ENCODE measurements at regions not wholly inside any gene's neighbourhood (a gene's known extent, or its start where the extent isn't known, plus 50 kb on each side); places are given as distances from the start of the nearest gene placed in this dataset.
"Not testable (repeated sequence)": the region's sequence is repeated elsewhere in the genome, so short reads cannot be mapped to it uniquely, and the experiment has no call there.

DNA sequence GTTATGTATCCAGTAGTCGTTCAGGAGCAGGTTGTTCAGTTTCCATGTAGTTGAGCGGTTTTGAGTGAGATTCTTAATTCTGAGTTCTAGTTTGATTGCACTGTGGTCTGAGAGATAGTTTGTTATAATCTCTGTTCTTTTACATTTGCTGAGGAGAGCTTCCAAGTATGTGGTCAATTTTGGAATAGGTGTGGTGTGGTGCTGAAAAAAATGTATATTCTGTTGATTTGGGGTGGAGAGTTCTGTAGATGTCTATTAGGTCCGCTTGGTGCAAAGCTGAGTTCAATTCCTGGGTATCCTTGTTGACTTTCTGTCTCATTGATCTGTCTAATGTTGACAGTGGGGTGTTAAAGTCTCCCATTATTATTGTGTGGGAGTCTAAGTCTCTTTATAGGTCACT is 68.6 kb upstream of the IZUMO1R start:
- DNase-seq (ENCODE audit: low read depth, low spot score), result not testable (repeated sequence)

DNA sequence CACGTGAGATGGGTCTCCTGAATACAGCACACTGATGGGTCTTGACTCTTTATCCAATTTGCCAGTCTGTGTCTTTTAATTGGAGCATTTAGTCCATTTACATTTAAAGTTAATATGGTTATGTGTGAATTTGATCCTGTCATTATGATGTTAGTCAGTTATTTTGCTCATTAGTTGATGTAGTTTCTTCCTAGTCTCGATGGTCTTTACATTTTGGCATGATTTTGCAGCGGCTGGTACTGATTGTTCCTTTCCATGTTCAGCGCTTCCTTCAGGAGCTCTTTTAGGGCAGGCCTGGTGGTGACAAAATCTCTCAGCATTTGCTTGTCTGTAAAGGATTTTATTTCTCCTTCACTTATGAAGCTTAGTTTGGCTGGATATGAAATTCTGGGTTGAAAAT is 68.0 kb upstream of the IZUMO1R start:
- DNase-seq (ENCODE audit: low read depth, low spot score), result not testable (repeated sequence)

DNA sequence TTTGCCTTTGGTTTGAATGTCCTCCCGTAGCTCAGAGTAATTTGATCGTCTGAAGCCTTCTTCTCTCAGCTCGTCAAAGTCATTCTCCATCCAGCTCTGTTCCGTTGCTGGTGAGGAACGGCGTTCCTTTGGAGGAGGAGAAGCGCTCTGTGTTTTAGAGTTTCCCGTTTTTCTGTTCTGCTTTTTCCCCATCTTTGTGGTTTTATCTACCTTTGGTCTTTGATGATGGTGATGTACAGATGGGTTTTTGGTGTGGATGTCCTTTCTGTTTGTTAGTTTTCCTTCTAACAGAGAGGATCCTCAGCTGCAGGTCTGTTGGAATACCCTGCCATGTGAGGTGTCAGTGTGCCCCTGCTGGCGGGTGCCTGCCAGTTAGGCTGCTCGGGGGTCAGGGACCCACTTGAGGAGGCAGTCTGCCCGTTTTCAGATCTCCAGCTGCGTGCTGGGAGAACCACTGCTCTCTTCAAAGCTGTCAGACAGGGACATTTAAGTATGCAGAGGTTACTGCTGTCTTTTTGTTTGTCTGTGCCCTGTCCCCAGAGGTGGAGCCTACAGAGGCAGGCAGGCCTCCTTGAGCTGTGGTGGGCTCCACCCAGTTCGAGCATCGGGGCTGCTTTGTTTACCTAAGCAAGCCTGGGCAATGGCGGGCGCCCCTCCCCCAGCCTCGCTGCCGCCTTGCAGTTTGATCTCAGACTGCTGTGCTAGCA is 66.8 kb upstream of the IZUMO1R start:
- DNase-seq (ENCODE audit: low read depth, low spot score), result peak; percentile 37

DNA sequence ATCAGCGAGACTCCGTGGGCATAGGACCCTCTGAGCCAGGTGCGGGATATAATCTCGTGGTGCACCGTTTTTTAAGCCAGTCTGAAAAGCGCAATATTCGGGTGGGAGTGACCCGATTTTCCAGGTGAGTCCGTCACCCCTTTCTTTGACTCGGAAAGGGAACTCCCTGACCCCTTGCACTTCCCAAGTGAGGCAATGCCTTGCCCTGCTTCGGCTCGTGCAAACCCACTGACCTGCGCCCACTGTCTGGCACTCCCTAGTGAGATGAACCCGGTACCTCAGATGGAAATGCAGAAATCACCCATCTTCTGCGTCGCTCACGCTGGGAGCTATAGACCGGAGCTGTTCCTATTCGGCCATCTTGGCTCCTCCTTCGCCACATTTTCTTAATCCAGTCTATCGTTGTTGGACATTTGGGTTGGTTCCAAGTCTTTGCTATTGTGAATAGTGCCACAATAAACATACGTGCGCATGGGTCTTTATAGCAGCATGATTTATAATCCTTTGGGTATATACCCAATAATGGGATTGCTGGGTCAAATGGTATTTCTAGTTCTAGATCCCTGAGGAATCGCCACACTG is 66.1 kb upstream of the IZUMO1R start:
- DNase-seq (ENCODE audit: low read depth, low spot score), result not testable (repeated sequence)

DNA sequence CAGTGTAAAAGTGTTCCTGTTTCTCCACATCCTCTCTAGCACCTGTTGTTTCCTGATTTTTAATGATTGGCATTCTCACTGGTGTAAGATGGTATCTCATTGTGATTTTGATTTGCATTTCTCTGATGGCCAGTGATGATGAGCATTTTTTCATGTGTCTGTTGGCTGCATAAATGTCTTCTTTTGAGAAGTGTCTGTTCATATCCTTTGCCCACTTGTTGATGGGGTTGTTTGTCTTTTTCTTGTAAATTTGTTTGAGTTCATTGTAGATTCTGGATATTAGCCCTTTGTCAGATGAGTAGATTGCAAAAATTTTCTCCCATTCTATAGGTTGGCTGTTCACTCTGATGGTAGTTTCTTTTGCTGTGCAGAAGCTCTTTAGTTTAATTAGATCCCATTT is 65.6 kb upstream of the IZUMO1R start:
- not testable (repeated sequence) for DNase-seq (ENCODE audit: low read depth, low spot score)

DNA sequence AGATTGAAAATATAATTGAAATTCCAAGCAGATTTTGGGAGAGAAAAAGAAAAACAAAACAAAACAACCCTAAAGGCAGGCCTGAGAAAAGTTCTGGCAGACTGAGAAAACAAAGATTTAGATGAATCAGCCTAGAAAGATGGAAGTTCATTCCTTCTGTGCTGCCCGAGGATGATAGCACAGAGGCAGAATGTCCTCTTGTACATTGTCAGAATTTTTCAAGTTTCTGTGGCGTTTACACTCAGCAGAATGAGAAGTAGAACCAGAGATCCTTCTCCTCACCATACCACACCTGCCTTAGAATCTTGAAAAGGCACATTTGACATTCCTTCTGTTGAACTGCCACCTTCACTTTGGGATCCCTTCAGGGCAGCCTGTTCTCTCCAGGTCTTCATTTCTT is 62.5 kb upstream of the IZUMO1R start:
- no peak for DNase-seq (ENCODE audit: low read depth, low spot score)

DNA sequence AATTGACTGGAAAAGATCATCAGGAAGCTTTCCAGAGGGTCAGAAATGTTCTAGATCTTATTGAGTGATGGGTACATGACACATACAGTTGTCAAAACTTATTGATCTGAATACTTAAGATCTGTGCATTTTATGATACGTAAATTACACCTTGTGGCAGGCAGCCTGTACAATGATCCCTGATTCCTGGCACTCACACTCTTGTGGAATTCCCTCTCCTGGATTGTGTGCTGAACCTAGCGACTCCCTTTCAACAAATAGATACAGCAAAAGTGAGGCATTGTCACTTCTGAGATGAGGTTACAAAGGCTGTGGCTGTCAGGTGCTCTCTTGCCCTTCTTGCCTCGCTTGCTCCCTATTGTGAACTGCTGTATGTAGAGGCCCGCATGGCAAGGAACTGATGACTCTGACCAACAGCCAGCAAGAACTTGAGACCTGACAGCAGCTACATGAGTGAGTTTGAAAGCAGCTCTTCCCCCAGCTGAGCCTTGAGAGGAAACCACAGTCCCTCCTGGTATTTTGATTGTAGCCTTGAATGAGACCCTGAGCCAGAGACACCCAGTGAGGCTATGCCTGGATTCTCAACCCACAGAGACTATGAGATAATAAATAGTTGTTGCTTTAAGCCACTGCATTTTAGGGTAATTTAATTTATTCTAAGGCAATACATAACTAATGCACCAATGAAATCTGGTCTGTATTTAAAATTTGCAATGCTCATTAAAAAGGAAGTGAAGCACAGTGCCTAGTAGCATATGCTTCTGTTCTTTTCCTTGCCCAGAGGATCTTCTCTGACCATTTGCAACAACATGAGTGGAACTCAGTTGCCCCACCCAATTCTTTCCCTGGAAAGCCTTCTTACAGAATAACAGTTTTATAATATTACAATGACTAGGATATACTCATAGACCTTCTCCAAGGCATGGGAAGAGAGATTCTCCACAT is 60.5 kb upstream of the IZUMO1R start:
- no peak for DNase-seq (ENCODE audit: low read depth, low spot score)

DNA sequence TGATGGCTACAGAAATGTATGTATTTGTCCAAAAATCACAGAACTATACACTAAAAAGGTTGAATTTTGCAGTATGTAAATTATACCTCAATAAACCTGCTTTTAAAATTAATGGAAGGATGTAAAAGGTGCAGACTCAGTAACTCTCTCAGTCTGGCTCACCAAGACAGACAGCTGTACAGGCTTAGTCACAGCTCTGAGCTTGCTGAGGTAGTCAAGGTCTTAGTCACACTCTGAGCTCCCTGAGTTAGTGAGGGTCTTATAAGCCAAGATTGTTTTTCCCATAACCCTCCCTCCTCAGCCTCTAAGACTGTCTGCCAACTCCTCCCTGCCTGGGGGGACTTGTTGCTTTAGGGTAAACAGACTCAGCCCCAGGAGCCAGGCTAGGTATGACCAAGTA is 59.3 kb upstream of the IZUMO1R start:
- DNase-seq (ENCODE audit: low read depth, low spot score), result no peak

DNA sequence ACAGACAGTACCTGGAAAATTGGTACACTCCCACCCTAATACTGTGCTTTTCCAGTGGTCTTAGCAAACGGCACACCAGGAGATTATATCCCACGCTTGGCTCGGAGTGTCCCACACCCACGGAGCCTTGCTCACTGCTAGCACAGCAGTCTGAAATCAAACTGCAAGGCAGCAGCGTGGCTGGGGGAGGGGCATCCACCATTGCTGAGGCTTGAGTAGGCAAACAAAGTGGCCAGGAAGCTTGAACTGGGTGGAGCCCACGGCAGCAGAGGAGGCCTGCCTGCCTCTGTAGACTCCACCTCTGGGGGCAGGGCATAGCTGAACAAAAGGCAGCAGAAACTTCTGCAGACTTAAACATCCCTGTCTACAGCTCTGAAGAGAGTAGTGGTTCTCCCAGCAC is 56.1 kb upstream of the IZUMO1R start:
- DNase-seq (ENCODE audit: low read depth, low spot score), result not testable (repeated sequence)

DNA sequence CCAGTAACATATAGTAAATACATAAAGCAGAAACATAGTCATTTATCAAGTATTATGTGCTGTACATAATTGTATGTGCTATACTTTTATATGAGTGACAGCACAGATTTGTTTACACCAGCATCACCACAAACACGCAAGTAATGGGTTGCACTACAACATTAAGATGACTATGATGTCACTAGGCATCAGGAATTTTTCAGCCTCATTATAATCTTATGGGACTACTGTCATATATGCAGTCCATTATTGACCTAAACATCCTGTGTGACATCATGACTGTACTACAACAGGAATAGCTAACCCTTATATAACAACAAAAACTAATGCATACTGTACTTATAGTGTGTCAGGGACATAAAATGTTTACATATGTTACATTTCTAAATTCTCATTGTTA is 50.2 kb upstream of the IZUMO1R start:
- DNase-seq (ENCODE audit: low read depth, low spot score), result no peak

Data from ELF-1 (cell line).